ENCODE measurements at regions not wholly inside any gene's neighbourhood (a gene's known extent, or its start where the extent isn't known, plus 50 kb on each side); places are given as distances from the start of the nearest gene placed in this dataset.

- TF ChIP-seq MYC (IDR thresholded peaks at IDR 0.05; ENCODE audit: borderline replicate concordance, low read length) (no peak), HMGXB4 (CRISPR knock-in tag; IDR thresholded peaks at IDR 0.05; ENCODE audit: borderline replicate concordance) (no peak), CTCF (IDR thresholded peaks at IDR 0.05) (no peak), RARB (CRISPR knock-in tag; IDR thresholded peaks at IDR 0.05) (no peak), JUNB (IDR thresholded peaks at IDR 0.05) (no peak), ATOH8 (CRISPR knock-in tag; IDR thresholded peaks at IDR 0.05; ENCODE audit: low read depth) (no peak), CHD2 (IDR thresholded peaks at IDR 0.05; ENCODE audit: low read length, partially characterized antibody) (no peak), SMC3 (IDR thresholded peaks at IDR 0.05) (no peak), CBX2 (IDR thresholded peaks at IDR 0.05; ENCODE audit: borderline replicate concordance, low read depth) (no peak), E2F6 (IDR thresholded peaks at IDR 0.05; ENCODE audit: borderline replicate concordance, low read depth) (no peak), SREBF2 (IDR thresholded peaks at IDR 0.05) (no peak), POLR2A (IDR thresholded peaks at IDR 0.05; ENCODE audit: low read length) (no peak)
These were observed 106.7 kb upstream of the FOXF1 start for GRCh38 chr16:86403541-86404163.

Data from A549 (cell line).